Uterus (tissue), 2 donors: ENCODE measurements at regions not wholly inside any gene's neighbourhood (a gene's known extent, or its start where the extent isn't known, plus 50 kb on each side); places are given as distances from the start of the nearest gene placed in this dataset.

Experiments
- POLR2A ChIP-seq, 2 donors: fragments of 450-650 bp; IDR thresholded peaks; one replicate each; pipeline ENCODE4 v1.6.1; 2016; ENCODE audit warnings: antibody characterized with exemption in 2 of 2, mild to moderate bottlenecking in 1 of 2, moderate library complexity in 1 of 2
- TF ChIP-seq, protein P1 (sequence below), 4 experiments: fragments of 200-600 bp in 2 of 4; fragments of 450-650 bp in 2 of 4; sonication (generic) in 2 of 4; IDR thresholded peaks; one replicate each; pipeline ENCODE4 v1.5.1; 2016 to 2019; ENCODE audit warnings: antibody characterized with exemption in 4 of 4, mild to moderate bottlenecking in 2 of 4, moderate library complexity in 1 of 4

DNA sequence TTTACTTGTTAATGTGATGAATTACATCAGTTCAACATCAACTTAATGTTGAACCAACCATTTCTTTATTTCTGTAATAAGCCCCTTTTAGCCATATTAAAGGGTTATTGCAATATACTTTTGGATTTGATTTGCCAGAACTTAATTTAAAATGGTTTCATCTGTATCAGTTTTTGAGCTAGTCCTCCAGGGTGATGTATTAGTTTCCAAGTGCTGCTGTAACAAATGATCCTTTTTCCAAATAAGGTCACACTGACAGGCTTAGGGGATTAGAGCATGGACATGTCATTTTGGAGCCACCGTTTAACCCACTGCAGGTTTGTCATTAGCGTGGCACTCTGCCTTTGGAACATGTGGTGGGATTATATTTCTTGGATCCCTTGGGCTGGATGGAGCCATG lies 244.8 kb upstream of the PLPP4 start:
- TF ChIP-seq, protein P1, sequence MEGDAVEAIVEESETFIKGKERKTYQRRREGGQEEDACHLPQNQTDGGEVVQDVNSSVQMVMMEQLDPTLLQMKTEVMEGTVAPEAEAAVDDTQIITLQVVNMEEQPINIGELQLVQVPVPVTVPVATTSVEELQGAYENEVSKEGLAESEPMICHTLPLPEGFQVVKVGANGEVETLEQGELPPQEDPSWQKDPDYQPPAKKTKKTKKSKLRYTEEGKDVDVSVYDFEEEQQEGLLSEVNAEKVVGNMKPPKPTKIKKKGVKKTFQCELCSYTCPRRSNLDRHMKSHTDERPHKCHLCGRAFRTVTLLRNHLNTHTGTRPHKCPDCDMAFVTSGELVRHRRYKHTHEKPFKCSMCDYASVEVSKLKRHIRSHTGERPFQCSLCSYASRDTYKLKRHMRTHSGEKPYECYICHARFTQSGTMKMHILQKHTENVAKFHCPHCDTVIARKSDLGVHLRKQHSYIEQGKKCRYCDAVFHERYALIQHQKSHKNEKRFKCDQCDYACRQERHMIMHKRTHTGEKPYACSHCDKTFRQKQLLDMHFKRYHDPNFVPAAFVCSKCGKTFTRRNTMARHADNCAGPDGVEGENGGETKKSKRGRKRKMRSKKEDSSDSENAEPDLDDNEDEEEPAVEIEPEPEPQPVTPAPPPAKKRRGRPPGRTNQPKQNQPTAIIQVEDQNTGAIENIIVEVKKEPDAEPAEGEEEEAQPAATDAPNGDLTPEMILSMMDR (IDR thresholded peaks at IDR 0.05), result no peak
- no peak for TF ChIP-seq POLR2A (IDR thresholded peaks at IDR 0.05)
